ENCODE measurements at regions not wholly inside any gene's neighbourhood (a gene's known extent, or its start where the extent isn't known, plus 50 kb on each side); places are given as distances from the start of the nearest gene placed in this dataset.

GRCh38 chr12:107992870-107993451 lies 136.1 kb upstream of the WSCD2 start:
- TF ChIP-seq CTCF (IDR thresholded peaks at IDR 0.05) (peak; percentile 30 to 58 (median 45)), POLR2A (IDR thresholded peaks at IDR 0.05) (no peak)

Data from adrenal gland (tissue), 5 donors.